H9 (cell line): ENCODE measurements at regions not wholly inside any gene's neighbourhood (a gene's known extent, or its start where the extent isn't known, plus 50 kb on each side); places are given as distances from the start of the nearest gene placed in this dataset.

Experiments
- DNase-seq: peaks from one replicate; pipeline ENCODE4 v3.0.0-alpha.2; 2017
- H2AFZ ChIP-seq: one replicate; pipeline ENCODE4 v1.6.1; 2013; ENCODE audit warnings: mild to moderate bottlenecking, low read length, control low read depth, moderate library complexity
- H2AK5ac ChIP-seq: 2 replicates; pipeline ENCODE4 v1.6.1; 2013; ENCODE audit warnings: low read length, control low read depth, mixed read lengths; ENCODE audit not compliant: insufficient read length
- H2BK120ac ChIP-seq: one replicate; pipeline ENCODE4 v1.6.1; 2013; ENCODE audit warnings: low read depth, mild to moderate bottlenecking, low read length, control low read depth, inconsistent platforms; ENCODE audit not compliant: poor library complexity, severe bottlenecking
- H2BK12ac ChIP-seq: 2 replicates; pipeline ENCODE4 v1.6.1; 2013; ENCODE audit warnings: low read length, control low read depth, mixed read lengths, low read depth; ENCODE audit not compliant: insufficient read length
- H2BK15ac ChIP-seq: 2 replicates; pipeline ENCODE4 v1.6.1; 2013; ENCODE audit warnings: low read depth, low read length, control low read depth
- H2BK20ac ChIP-seq: one replicate; pipeline ENCODE4 v1.6.1; 2013; ENCODE audit warnings: low read depth, mild to moderate bottlenecking, low read length, control low read depth, inconsistent platforms; ENCODE audit not compliant: poor library complexity, severe bottlenecking
- H2BK5ac ChIP-seq: 2 replicates; pipeline ENCODE4 v1.6.1; 2013; ENCODE audit warnings: low read length, control low read depth, mixed read lengths; ENCODE audit not compliant: insufficient read length
- H3K14ac ChIP-seq: 2 replicates; pipeline ENCODE4 v1.6.1; 2013; ENCODE audit warnings: low read length, control low read depth; ENCODE audit not compliant: insufficient read depth
- H3K18ac ChIP-seq: 2 replicates; pipeline ENCODE4 v1.6.1; 2013; ENCODE audit warnings: low read depth, mild to moderate bottlenecking, mixed read lengths, low read length, control low read depth; ENCODE audit not compliant: insufficient read length
- H3K23ac ChIP-seq: 2 replicates; pipeline ENCODE4 v1.6.1; 2013; ENCODE audit warnings: low read length, control low read depth, mixed read lengths, low read depth; ENCODE audit not compliant: insufficient read length
- H3K23me2 ChIP-seq: 2 replicates; pipeline ENCODE4 v1.6.1; 2013; ENCODE audit warnings: low read depth, mild to moderate bottlenecking, mixed read lengths, low read length, control low read depth; ENCODE audit not compliant: insufficient read length, poor library complexity, severe bottlenecking
- H3K27ac ChIP-seq: 2 replicates; pipeline ENCODE4 v1.5.1; 2013; ENCODE audit warnings: low read length, control low read depth, mixed read lengths, low read depth; ENCODE audit not compliant: insufficient read length
- H3K27me3 ChIP-seq: 2 replicates; pipeline ENCODE4 v1.6.1; 2013; ENCODE audit warnings: low read length, control low read depth, inconsistent platforms; ENCODE audit not compliant: insufficient read depth
- H3K4ac ChIP-seq: 2 replicates; pipeline ENCODE4 v1.6.1; 2013; ENCODE audit warnings: low read depth, mild to moderate bottlenecking, control low read depth, inconsistent platforms, low read length, moderate library complexity
- H3K4me1 ChIP-seq: 2 replicates; pipeline ENCODE4 v1.6.1; 2013; ENCODE audit warnings: low read length, control low read depth, inconsistent platforms; ENCODE audit not compliant: insufficient read depth
- H3K4me2 ChIP-seq: 2 replicates; pipeline ENCODE4 v1.6.1; 2013; ENCODE audit warnings: low read length, control low read depth, mixed read lengths; ENCODE audit not compliant: insufficient read length, insufficient read depth
- H3K56ac ChIP-seq: 2 replicates; pipeline ENCODE4 v1.6.1; 2013; ENCODE audit warnings: low read depth, mild to moderate bottlenecking, mixed read lengths, low read length, control low read depth; ENCODE audit not compliant: insufficient read length
- H3K79me1 ChIP-seq: 2 replicates; pipeline ENCODE4 v1.6.1; 2013; ENCODE audit warnings: low read depth, mild to moderate bottlenecking, moderate library complexity, low read length, control low read depth, inconsistent platforms; ENCODE audit not compliant: insufficient read depth, poor library complexity, severe bottlenecking
- H3K79me2 ChIP-seq: 2 replicates; pipeline ENCODE4 v1.6.1; 2013; ENCODE audit warnings: low read length, control low read depth, inconsistent platforms; ENCODE audit not compliant: insufficient read depth
- H3K9ac ChIP-seq: 2 replicates; pipeline ENCODE4 v1.6.1; 2013; ENCODE audit warnings: low read length, control low read depth, mixed read lengths; ENCODE audit not compliant: insufficient read length; ENCODE audit errors: extremely low read depth
- H3K9me3 ChIP-seq: one replicate; pipeline ENCODE4 v1.6.1; 2013; ENCODE audit warnings: low read depth, low read length, inconsistent platforms; ENCODE audit not compliant: control insufficient read depth
- H3T11ph ChIP-seq: one replicate; pipeline ENCODE4 v1.6.1; 2013; ENCODE audit warnings: mild to moderate bottlenecking, low read length, control low read depth, inconsistent platforms
- H4K20me1 ChIP-seq: one replicate; pipeline ENCODE4 v1.6.1; 2013; ENCODE audit not compliant: control insufficient read depth, insufficient read length, insufficient read depth
- H4K5ac ChIP-seq: 2 replicates; pipeline ENCODE4 v1.6.1; 2013; ENCODE audit warnings: low read depth, mild to moderate bottlenecking, mixed read lengths, low read length, control low read depth; ENCODE audit not compliant: insufficient read length
- H4K8ac ChIP-seq: replicated peaks from 2 replicates; pipeline ENCODE4 v1.6.1; 2013; ENCODE audit warnings: low read length, control low read depth, mixed read lengths, low read depth; ENCODE audit not compliant: insufficient read length
- H4K91ac ChIP-seq: 2 replicates; pipeline ENCODE4 v1.6.1; 2013; ENCODE audit warnings: low read depth, mild to moderate bottlenecking, moderate library complexity, mixed read lengths, low read length, control low read depth; ENCODE audit not compliant: insufficient read length
- H3K27ac Mint-ChIP-seq, 3 experiments: 2 replicates in 2 of 3; 3 replicates in 1 of 3; pipeline ENCODE4 v1.8.0; 2020 to 2021; ENCODE audit warnings: mixed read lengths in 3 of 3, mild to moderate bottlenecking in 1 of 3, moderate library complexity in 1 of 3
- H3K27me3 Mint-ChIP-seq: 2 replicates; pipeline ENCODE4 v1.8.0; 2021; ENCODE audit warnings: low read depth, mild to moderate bottlenecking, moderate library complexity, mixed read lengths
- H3K36me3 Mint-ChIP-seq, 3 experiments: 2 replicates in 2 of 3; 3 replicates in 1 of 3; pipeline ENCODE4 v1.8.0; 2020 to 2021; ENCODE audit warnings: low read depth in 3 of 3, mixed read lengths in 3 of 3; ENCODE audit not compliant: insufficient read depth in 1 of 3
- H3K4me1 Mint-ChIP-seq, 2 experiments: 2 replicates each; pipeline ENCODE4 v1.8.0; 2020; ENCODE audit warnings: mixed read lengths in 2 of 2
- H3K4me3 Mint-ChIP-seq, 2 experiments: 2 replicates in 1 of 2; 3 replicates in 1 of 2; pipeline ENCODE4 v1.8.0; 2020 to 2021; ENCODE audit warnings: mild to moderate bottlenecking in 2 of 2, mixed read lengths in 2 of 2, moderate library complexity in 1 of 2
- H3K9me3 Mint-ChIP-seq, 2 experiments: 2 replicates in 1 of 2; 3 replicates in 1 of 2; pipeline ENCODE4 v1.8.0; 2020; ENCODE audit warnings: mild to moderate bottlenecking in 2 of 2, mixed read lengths in 2 of 2, moderate library complexity in 1 of 2
- CTCF ChIP-seq: fragments of 200-600 bp; sonication (generic); conservative IDR thresholded peaks from 3 replicates; pipeline ENCODE4 v1.8.0; 2021; ENCODE audit warnings: antibody characterized with exemption, mild to moderate bottlenecking
- WGBS: extraction: QIAGEN DNeasy Blood & Tissue Kit; methylation state at CpG from one replicate; pipeline ENCODE4 v1.1.7; 2013; ENCODE audit warnings: missing lambda C conversion rate, low lambda C conversion rate, mixed read lengths; ENCODE audit not compliant: insufficient read length; ENCODE audit errors: extremely low coverage; 5-methylcytosine and 5-hydroxymethylcytosine counted together

DNA sequence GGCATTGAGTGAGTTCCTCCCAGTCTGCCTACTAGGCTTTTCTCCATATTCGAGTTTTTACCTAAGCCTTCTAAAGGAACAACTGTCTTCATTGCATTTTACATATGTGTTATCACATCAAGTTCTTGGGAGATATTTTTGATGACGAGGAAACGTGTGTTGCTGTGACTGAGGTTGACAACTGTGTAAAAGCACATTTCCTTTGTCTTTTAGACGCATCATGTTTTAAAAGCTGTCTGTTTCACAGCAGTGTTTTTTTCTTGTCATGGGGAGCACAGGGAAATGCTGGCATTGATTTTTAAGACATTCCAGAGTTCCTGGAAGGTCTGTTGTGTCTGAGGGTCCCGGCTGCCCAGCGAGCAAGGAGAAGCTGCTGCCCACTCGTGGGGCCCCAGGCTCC is 381.8 kb downstream of the DCDC2C start:
- no CpG with 5 or more reads among the region's 7 CpGs for WGBS
- H3K9me3 Mint-ChIP-seq = peaks cover 0 to 1% of the 10 kb centered on the region in 2 experiments; a peak in 3 of 5 replicates

More for the DNA sequence above, 381.8 kb downstream of the DCDC2C start:
- Histone ChIP-seq H2AK5ac (no peak overlapping the region), H4K20me1 (no peaks in the 10 kb centered on the region), H2BK20ac (no peak overlapping the region), H3K14ac (no peak overlapping the region; the same call in 1 of the 2 replicates), H4K5ac (no peak overlapping the region), H4K91ac (no peak overlapping the region), H2BK12ac (no peak overlapping the region), H3K9ac (no peak overlapping the region), H3K79me2 (no peaks in the 10 kb centered on the region), H3K56ac (no peak overlapping the region), H3K27ac (no peak overlapping the region), H2AFZ (no peak overlapping the region), H4K8ac (no peak overlapping the region), H2BK15ac (no peak overlapping the region), H3K23ac (no peak overlapping the region), H3K18ac (no peak overlapping the region), H2BK5ac (no peak overlapping the region), H3K4me2 (no peak overlapping the region), H3K27me3 (no peaks in the 10 kb centered on the region), H3T11ph (no peak overlapping the region), H2BK120ac (no peak overlapping the region), H3K4me1 (peaks cover 2% of the 10 kb centered on the region; the same call in 1 of the 2 replicates), H3K9me3 (no peaks in the 10 kb centered on the region), H3K4ac (no peak overlapping the region), H3K23me2 (no peaks in the 10 kb centered on the region), H3K79me1 (no peaks in the 10 kb centered on the region)
- H3K36me3 Mint-ChIP-seq = no peaks in the 10 kb centered on the region; a peak in 1 of 7 replicates
- H3K27ac Mint-ChIP-seq = no peak overlapping the region; a peak in 1 of 7 replicates
- no peak for TF ChIP-seq CTCF
- peaks cover 5 to 6% of the 10 kb centered on the region in 2 experiments for H3K4me1 Mint-ChIP-seq
- DNase-seq = no peak
- no peaks in the 10 kb centered on the region; the same call in 1 of the 2 replicates for H3K27me3 Mint-ChIP-seq
- H3K4me3 Mint-ChIP-seq = no peak overlapping the region
